ENCODE measurements at regions not wholly inside any gene's neighbourhood (a gene's known extent, or its start where the extent isn't known, plus 50 kb on each side); places are given as distances from the start of the nearest gene placed in this dataset.
"Not testable (repeated sequence)": the region's sequence is repeated elsewhere in the genome, so short reads cannot be mapped to it uniquely, and the experiment has no call there.

DNA sequence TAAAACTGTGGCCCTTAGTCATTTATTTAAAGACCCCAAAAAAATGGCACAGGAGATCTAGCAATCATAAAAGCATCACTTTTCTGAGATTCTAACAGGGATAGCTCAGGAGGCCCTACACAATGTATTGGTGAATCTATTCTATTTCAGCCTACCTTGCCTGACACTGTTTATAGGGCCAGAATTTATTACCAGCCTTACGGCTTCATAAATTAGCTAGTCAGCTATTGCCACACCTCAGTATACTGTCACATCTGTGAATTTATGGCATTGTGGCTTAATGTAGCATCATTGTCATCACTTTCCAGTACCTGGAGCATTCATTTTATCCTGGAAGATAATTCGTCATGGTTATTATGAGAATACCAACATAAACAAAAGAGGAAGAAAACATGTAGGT is 121.2 kb upstream of the ERG start:
- no peak for DNase-seq

- DNase-seq, result no peak
Observed at GRCh38 chr21:38619992-38620479, 121.8 kb upstream of the ERG start.

DNA sequence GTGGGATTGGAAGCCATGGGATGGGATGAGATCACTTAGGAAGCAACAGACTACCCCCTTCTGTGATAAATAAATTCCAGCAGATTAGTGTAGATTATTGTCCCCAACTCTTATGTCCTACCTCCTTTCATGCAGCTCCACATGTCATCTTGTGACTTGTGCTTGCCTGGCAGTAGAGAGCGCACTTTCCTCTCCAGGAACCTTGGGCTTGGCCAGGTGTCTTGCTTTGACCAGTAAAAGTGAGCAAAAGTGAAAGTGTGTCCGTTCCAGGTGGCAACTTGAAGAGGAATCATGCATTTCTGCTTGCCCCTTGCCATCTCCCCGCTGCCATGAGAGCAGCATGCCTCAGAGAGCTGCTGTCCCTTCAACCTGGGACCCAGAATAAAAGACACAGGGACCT is 122.9 kb upstream of the ERG start:
- DNase-seq, result no peak

DNA sequence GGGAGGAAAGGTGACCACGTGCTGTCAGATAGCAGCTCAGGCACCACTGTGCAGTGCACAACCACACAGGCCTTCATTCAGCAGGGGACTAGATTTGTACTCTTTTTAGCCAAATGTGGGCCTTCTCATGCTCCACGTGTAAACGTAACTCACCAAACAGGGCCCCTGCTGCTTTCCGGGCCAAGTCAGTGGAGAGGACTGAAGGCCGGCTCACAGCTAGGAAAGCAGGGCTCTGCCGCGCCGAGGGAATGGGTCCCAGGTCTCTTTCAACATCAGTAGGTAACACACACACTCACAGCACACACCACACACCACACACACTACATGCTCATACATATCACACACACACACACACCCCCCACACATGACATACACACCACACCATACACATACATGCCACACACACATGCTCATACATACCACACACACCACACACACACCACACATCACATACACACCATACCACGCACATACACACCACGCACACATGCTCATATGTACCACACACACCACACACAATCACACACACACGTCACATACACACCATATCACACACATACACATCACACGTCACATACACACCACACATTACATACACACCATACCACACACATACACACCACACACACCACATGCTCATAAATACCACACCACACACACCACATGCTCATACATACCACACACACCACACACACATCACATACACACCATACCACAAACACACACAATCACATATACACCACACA is 124.0 kb upstream of the ERG start:
- DNase-seq, result no peak

DNA sequence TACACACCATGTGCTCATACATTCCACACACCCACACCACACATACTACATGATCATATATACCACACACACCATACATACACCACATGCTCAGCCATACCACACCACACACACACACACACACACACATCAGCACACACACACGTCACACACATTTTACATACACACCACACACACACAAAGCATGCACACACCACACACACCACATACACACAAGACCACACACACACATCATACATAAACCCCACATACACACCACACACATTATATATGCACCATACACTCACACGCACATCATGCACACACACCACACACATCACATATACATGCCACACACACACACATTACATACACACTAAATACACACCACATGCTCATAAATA is 124.5 kb upstream of the ERG start:
- DNase-seq, result no peak

DNA sequence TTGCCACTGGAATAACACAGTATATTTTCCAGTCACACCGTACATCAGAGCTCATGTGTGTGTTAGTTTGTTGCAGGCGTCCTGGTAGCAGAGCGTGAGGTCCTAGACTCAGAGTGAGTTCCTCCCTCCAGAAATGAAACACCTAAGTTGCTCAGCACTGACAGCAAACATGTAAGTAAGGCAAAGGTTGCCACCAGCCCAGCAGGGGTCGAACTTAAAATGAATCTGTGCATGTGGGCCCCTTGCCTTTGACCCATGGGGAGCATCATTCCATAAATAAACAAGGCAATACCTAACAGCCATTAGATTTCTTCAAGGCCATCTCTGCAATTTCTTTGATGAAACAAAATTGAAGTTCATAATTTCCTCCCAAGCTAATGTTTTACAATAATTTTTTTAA is 125.3 kb upstream of the ERG start:
- DNase-seq, result no peak

DNA sequence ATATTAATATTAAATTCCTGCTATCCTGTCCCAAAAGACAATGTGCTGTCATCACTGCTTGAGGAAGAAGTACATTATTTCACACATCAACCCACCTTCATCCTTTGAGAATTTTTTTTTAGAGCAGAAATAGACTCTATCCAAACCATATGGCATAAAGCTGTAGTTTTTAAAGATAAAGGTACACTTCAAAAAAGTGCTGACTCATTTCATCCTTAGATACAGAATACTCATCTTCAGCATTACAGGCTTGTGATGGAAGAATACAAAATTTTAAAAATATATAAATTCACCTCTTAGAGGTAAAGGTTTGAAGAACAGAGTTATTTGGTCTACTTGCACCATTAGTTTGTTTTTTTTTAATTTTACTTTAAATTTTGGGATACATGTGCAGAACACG is 126.7 kb upstream of the ERG start:
- DNase-seq, result no peak

DNA sequence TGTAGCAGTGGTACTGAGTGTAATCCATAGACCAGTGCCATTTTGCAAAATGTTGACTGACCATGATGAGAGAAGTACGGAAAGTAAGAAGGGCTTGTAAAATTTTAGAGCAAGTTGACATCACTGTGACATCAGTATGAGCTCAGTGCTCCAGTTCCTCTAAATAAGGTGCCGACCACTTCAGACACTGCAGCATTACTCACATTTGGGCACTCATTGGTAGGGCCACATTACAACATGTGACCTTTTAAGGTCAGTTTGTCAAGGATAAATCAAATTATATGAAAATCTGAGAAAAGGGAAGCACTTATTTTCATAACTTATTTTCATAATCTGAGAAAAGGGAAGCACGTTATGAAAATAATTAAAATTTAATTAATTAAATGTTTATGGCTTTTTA is 128.0 kb upstream of the ERG start:
- DNase-seq, result no peak

GRCh38 chr21:38628349-38628748 is 130.1 kb upstream of the ERG start:
- DNase-seq, result no peak

GRCh38 chr21:38631206-38631605 is 132.9 kb upstream of the ERG start:
- no peak for DNase-seq

DNA sequence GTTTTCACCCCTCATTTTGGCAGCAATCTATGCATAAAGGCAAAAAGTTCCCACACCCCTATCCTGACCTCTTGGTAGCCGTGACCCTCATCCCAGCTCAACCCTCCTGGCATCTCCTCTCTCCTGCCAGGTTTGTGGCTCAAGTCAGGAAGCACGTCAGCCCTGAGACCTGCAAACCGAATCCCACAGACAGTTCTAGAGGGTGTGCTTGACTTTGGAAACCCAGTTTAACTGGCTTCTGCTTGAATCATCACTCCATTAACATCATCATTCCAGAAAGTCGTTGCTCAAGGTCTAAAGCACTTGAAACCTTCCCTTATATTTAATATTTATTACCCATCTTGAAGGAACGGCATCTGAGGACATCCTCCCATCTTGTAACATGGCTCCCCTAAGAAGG is 133.4 kb upstream of the ERG start:
- DNase-seq, result no peak

- DNase-seq, result no peak
Observed at GRCh38 chr21:38637161-38637560, 138.9 kb upstream of the ERG start.

DNA sequence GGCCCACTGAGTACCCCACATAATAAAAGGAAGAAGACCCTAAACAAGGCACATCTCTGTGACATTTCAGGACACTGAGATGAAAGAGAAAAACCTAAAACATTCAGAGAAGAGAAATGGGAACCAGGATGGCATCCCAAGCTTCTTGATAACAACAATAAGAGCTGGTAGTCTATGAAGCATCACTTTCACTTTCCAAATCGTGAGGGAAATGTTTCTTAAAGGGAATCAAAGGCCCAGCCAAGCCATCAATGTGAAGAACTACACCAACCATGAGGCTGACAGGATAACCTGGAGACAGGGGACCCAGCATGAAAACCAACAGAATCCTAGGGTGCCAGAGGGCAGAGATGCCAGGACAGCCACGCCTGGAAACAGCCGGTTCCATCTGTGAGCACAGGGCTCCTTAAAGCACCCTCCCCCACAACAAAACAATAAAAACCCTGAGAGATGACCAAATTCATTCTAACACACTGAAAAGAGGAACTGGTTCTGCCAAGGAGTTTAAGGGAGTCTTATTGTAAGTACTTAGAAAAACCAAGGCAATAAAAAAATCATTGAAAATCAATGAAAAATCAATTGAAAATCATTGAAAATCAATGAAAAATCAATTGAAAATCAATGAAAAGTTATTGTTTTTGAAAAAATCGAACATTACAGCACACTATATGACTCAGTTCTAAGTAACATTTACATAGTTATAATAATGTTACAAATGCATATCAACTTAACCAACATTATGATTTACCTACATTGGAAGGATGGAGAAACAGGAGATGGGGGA is 141.5 kb upstream of the ERG start:
- DNase-seq, result no peak

DNA sequence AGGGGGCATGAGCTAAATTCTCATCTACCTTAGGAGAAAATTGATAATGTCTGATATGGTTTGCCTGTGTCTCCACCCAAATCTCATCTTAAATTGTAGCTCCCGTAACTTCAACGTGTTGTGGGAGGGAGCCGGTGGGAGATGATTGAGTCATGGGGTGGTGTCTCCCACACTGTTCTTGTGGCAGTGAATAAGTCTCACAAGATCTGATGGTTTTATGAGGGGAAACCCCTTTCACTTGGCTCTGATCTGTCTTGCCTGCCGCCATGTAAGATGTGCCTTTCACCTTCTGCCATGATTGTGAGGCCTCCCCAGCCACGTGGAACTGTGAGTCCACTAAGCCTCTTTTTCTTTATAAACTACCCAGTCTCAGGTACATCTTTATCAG is 142.1 kb upstream of the ERG start:
- DNase-seq, result not testable (repeated sequence)

DNA sequence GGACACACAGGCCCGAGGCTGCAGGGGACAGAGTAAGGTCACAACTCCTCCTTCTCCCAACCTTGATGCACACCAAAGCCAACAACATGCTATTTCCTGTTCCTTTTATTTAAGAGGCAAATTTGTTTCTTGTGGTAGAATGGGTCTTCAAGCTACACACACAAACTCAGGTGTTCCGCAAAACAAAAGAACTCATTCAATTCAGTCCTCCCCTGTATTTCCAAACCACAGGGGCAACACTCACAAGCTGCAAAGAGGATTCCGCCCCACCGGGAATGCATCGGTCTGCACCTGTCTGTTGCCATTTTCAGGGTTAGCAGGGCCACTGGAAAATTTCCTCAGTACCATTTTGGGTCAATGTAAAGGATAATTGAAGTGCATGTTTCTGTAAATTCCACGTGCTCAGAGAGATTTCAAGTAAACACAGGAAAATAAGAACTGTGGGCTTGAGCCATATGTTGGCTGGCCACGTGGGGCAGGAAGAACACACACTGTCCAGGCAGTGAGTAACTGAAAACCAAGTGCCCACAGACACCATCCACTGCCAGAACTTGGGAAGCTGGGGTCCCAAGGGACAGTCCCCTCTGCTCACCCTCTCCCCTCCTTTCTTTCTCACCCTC is 145.2 kb upstream of the ERG start:
- no peak for DNase-seq

DNA sequence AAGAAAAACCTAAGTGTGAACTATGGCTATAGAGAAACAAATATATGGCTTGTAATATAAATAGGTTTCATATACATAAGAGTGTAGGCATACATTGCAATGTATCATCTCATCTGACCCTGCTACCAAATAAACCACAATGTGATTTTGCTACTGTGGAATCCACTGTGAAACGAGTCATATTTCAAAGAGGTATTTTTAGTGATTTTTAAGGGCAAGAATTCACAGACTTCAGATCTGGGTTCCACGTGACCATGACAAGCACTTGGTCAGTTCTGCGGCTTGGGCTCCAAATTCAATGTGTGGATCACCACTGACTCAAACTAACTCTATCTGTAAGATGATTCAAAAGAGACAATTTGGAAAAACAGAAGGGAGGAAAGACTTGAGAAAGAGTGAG is 147.0 kb upstream of the ERG start:
- DNase-seq, result no peak

GRCh38 chr21:38646213-38646837 is 148.0 kb upstream of the ERG start:
- no peak for DNase-seq

DNA sequence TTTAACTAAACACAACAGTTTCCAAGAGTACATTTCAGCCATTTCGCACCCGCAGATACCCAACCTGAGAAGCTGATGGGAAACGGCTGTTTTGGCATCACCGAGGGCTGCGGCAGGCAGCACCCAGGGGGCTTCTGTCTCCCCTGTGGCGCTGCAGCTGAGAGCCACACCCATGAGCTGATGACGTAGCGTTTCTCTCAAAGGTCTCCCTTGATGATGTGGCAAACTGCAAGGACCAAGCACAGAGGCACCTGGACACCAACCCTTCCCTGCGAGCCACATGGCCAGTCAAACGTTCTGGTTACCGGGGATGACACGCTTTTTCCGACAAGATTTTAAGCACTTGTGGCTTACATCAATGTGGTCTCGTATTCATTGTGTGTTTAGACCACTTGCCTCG is 150.8 kb upstream of the ERG start:
- DNase-seq, result no peak

DNA sequence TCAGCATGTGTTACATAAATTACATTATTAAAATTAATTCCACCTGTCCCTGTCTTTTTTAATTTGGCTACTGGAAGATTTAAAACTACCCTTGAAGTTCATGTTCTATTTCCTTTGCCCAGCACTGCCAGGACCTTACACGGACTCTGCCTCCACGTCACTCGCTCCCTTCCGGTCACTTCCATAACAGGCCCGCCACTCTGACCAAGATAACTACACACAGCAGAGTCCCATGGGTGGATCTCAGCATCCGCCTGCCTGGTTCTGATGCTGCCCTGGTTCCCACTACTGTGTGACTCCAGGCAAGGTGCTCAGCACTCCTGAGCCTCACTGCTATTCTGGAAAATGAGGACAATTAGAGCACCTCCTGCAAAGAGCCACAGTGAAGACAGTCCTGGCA is 153.3 kb upstream of the ERG start:
- no peak for DNase-seq

DNA sequence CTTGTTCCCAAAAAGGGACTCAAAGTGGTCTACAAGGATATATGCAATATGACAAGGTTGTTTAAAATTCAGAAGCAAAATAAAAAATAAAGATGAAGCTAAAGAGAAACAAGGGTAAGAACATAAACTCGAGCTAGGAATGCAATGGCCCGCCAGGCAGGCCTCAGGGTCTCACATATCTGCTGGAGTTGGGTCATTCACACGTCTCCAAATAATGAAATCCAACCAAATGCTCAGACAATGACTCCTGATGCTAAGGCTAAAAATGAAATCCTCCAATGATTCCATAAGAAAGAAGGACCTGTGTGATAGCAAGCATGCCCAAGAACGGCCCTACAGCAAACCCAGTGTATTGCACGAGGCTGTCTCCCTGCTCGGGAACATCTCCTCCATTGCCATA is 153.3 kb upstream of the ETS2 start:
- no peak for DNase-seq

- DNase-seq, result no peak
Observed at GRCh38 chr21:38654580-38654979, 151.1 kb upstream of the ETS2 start.

- DNase-seq, result no peak
Observed at GRCh38 chr21:38658511-38658910, 147.2 kb upstream of the ETS2 start.

- no peak for DNase-seq
Observed at GRCh38 chr21:38659936-38660332, 145.8 kb upstream of the ETS2 start.
